Progenitor cell of endocrine pancreas (in vitro differentiated cells): ENCODE measurements at regions not wholly inside any gene's neighbourhood (a gene's known extent, or its start where the extent isn't known, plus 50 kb on each side); places are given as distances from the start of the nearest gene placed in this dataset.

ENCODE experiments used
- DNase-seq: peaks from one replicate; pipeline ENCODE4 v3.0.0; 2021; ENCODE audit warnings: low spot score; ENCODE audit not compliant: unreplicated experiment
- H3K27ac Mint-ChIP-seq: 2 replicates; pipeline ENCODE4 v1.8.0; 2021; ENCODE audit warnings: mild to moderate bottlenecking, moderate library complexity, mixed read lengths
- H3K27me3 Mint-ChIP-seq: 2 replicates; pipeline ENCODE4 v1.8.0; 2021; ENCODE audit warnings: mixed read lengths
- H3K36me3 Mint-ChIP-seq: 2 replicates; pipeline ENCODE4 v1.8.0; 2022; ENCODE audit warnings: mixed read lengths; ENCODE audit not compliant: insufficient read depth
- H3K4me1 Mint-ChIP-seq: 2 replicates; pipeline ENCODE4 v1.8.0; 2021; ENCODE audit warnings: low read depth, mixed read lengths
- H3K4me3 Mint-ChIP-seq: 2 replicates; pipeline ENCODE4 v1.8.0; 2021; ENCODE audit warnings: low read depth, mild to moderate bottlenecking, moderate library complexity, mixed read lengths
- H3K9me3 Mint-ChIP-seq: 2 replicates; pipeline ENCODE4 v1.8.0; 2021; ENCODE audit warnings: low read depth, mixed read lengths
- CTCF ChIP-seq: fragments of 200-600 bp; sonication (generic); IDR thresholded peaks from one replicate; pipeline ENCODE4 v1.5.0; 2021; ENCODE audit warnings: antibody characterized with exemption, mild to moderate bottlenecking; ENCODE audit not compliant: unreplicated experiment

GRCh38 chr1:229127301-229127700 is 143.6 kb upstream of the RAB4A start:
- H3K27ac Mint-ChIP-seq: no peak overlapping the region
- peaks cover 2% of the 10 kb centered on the region for H3K27me3 Mint-ChIP-seq
- H3K4me3 Mint-ChIP-seq: no peak overlapping the region
- no peaks in the 10 kb centered on the region for H3K36me3 Mint-ChIP-seq
- H3K4me1 Mint-ChIP-seq: peaks cover 43% of the 10 kb centered on the region
- TF ChIP-seq CTCF: no peak
- DNase-seq: no peak
- no peaks in the 10 kb centered on the region for H3K9me3 Mint-ChIP-seq

GRCh38 chr1:229128066-229128608 is 142.8 kb upstream of the RAB4A start:
- Mint-ChIP-seq H3K4me1 (peaks cover 43% of the 10 kb centered on the region), H3K36me3 (no peaks in the 10 kb centered on the region), H3K9me3 (peaks cover 2% of the 10 kb centered on the region), H3K27ac (peak overlapping the region; percentile 41), H3K4me3 (no peak overlapping the region), H3K27me3 (peaks cover 2% of the 10 kb centered on the region)
- DNase-seq: no peak
- no peak for TF ChIP-seq CTCF

- H3K27ac Mint-ChIP-seq: peak overlapping the region; percentile 46
- peaks cover 2% of the 10 kb centered on the region for H3K27me3 Mint-ChIP-seq
- DNase-seq: no peak
These were observed 141.4 kb upstream of the RAB4A start for GRCh38 chr1:229129301-229130027.

GRCh38 chr1:229130028-229130668 is 140.8 kb upstream of the RAB4A start:
- peaks cover 2% of the 10 kb centered on the region for H3K27me3 Mint-ChIP-seq
- no peak for DNase-seq
- peak overlapping the region; percentile 46 for H3K27ac Mint-ChIP-seq
- peaks cover 10% of the 10 kb centered on the region for H3K9me3 Mint-ChIP-seq
- peaks cover 36% of the 10 kb centered on the region for H3K4me1 Mint-ChIP-seq
- no peak for TF ChIP-seq CTCF
- peaks cover 8% of the 10 kb centered on the region for H3K36me3 Mint-ChIP-seq
- no peak overlapping the region for H3K4me3 Mint-ChIP-seq

More at GRCh38 chr1:229129301-229130027, 141.4 kb upstream of the RAB4A start:
- Mint-ChIP-seq H3K36me3 (peaks cover 6% of the 10 kb centered on the region), H3K4me1 (peaks cover 41% of the 10 kb centered on the region), H3K4me3 (no peak overlapping the region), H3K9me3 (peaks cover 10% of the 10 kb centered on the region)
- TF ChIP-seq CTCF: no peak

GRCh38 chr1:229131243-229132105 is 139.4 kb upstream of the RAB4A start:
- H3K27me3 Mint-ChIP-seq: peaks cover 2% of the 10 kb centered on the region
- H3K27ac Mint-ChIP-seq: peak overlapping the region; percentile 81
- TF ChIP-seq CTCF: no peak
- H3K4me3 Mint-ChIP-seq: peak overlapping the region; percentile 6
- no peak for DNase-seq
- peaks cover 9% of the 10 kb centered on the region for H3K36me3 Mint-ChIP-seq
- peaks cover 12% of the 10 kb centered on the region for H3K9me3 Mint-ChIP-seq
- peaks cover 36% of the 10 kb centered on the region for H3K4me1 Mint-ChIP-seq
